HCT116 (cell line): ENCODE measurements at regions not wholly inside any gene's neighbourhood (a gene's known extent, or its start where the extent isn't known, plus 50 kb on each side); places are given as distances from the start of the nearest gene placed in this dataset.

Experiments
- ATAC-seq: fragments of 200-7000 bp; cut with Tn5 transposase; 2 replicates; pipeline ENCODE4 v1.9.1; 2020; ENCODE audit warnings: mild to moderate bottlenecking, moderate library complexity
- BruUV-seq: library from RNA; stranded (reverse); fragments of 400-500 nt; replicated peaks from 2 replicates; lab custom pipeline; 2021; lab: Mats Ljungman, UMichigan
- CTCF ChIA-PET: fragments of 300-600 bp; sonication (Branson Sonifier 250); formaldehyde crosslinking; loops from one replicate; lab custom pipeline; 2021; ENCODE audit warnings: antibody characterized with exemption; lab: Charles Lee
- POLR2A ChIA-PET: fragments of 300-600, 350-600 bp; sonication (Branson Sonifier 250); formaldehyde crosslinking; loops from one replicate; lab custom pipeline; 2021; ENCODE audit warnings: antibody characterized with exemption; lab: Charles Lee
- RAD21 ChIA-PET, 2 experiments: fragments of 300-600 bp; sonication (Branson Sonifier 250); formaldehyde crosslinking; loops; one replicate each; lab custom pipeline; 2023; ENCODE audit warnings: low total read pairs in 2 of 2; ENCODE audit not compliant: uncharacterized antibody in 2 of 2, unreplicated experiment in 2 of 2, low non-redundant PET in 1 of 2; lab: Charles Lee
- DNase-seq: peaks from one replicate; pipeline ENCODE4 v3.0.0-alpha.2; 2010; ENCODE audit warnings: low read depth, low spot score
- H2AFZ ChIP-seq: fragments of 200-600 bp; shearing (Covaris generic), sonication (generic); 2 replicates; pipeline ENCODE4 v1.6.1; 2017; ENCODE audit warnings: low read depth, mixed run types, mixed read lengths, antibody characterized with exemption, low read length; ENCODE audit not compliant: poor library complexity, severe bottlenecking
- H3K27ac ChIP-seq: 2 replicates; pipeline ENCODE4 v1.5.1; 2012; ENCODE audit warnings: low read depth, low read length
- H3K27me3 ChIP-seq: fragments of 200-600 bp; sonication (generic); 2 replicates; pipeline ENCODE4 v1.6.1; 2016; ENCODE audit warnings: mixed run types, low read length, mixed read lengths; ENCODE audit not compliant: insufficient read depth
- H3K36me3 ChIP-seq, 2 experiments: fragments of 200-500 bp in 1 of 2; fragments of 200-600 bp in 1 of 2; sonication (Bioruptor generic) in 1 of 2; sonication (generic) in 1 of 2; 2 replicates each; pipeline versions ENCODE4 v1.5.1 to v1.6.1; 2014 to 2016; ENCODE audit warnings: low read length in 2 of 2, inconsistent platforms in 1 of 2, mixed read lengths in 1 of 2, mixed run types in 1 of 2; ENCODE audit not compliant: insufficient read depth in 2 of 2, control insufficient read depth in 1 of 2
- H3K4me1 ChIP-seq, 2 experiments: fragments of 200-600 bp in 1 of 2; sonication (generic) in 1 of 2; 2 replicates each; pipeline versions ENCODE4 v1.5.1 to v1.6.1; 2012 to 2017; ENCODE audit warnings: low read length in 2 of 2, inconsistent platforms in 1 of 2, mild to moderate bottlenecking in 1 of 2, mixed read lengths in 1 of 2, mixed run types in 1 of 2, moderate library complexity in 1 of 2; ENCODE audit not compliant: insufficient read depth in 2 of 2, control insufficient read depth in 1 of 2
- H3K4me2 ChIP-seq: fragments of 200-600 bp; sonication (generic); 2 replicates; pipeline ENCODE4 v1.6.1; 2017; ENCODE audit warnings: mixed run types, low read length, mixed read lengths
- H3K4me3 ChIP-seq, 2 experiments: fragments of 200-600 bp in 1 of 2; sonication (generic) in 1 of 2; replicated peaks in 1 of 2; 2 replicates each; pipeline ENCODE4 v1.5.1; 2011 to 2016; ENCODE audit warnings: low read length in 2 of 2, control low read depth in 1 of 2, low read depth in 1 of 2, mild to moderate bottlenecking in 1 of 2, mixed read lengths in 1 of 2, mixed run types in 1 of 2
- H3K79me2 ChIP-seq: fragments of 200-600 bp; sonication (generic); 2 replicates; pipeline ENCODE4 v1.6.1; 2017; ENCODE audit warnings: mild to moderate bottlenecking, mixed run types, low read length, moderate library complexity, mixed read lengths; ENCODE audit not compliant: insufficient read depth
- H3K9ac ChIP-seq: fragments of 200-600 bp; sonication (generic); 2 replicates; pipeline ENCODE4 v1.6.1; 2016; ENCODE audit warnings: low read length, mixed read lengths
- H3K9me2 ChIP-seq: fragments of 200-600 bp; sonication (generic), shearing (Covaris generic); 2 replicates; pipeline ENCODE4 v1.6.1; 2017; ENCODE audit warnings: mixed run types, mild to moderate bottlenecking, moderate library complexity; ENCODE audit not compliant: insufficient read depth
- H3K9me3 ChIP-seq, 2 experiments: fragments of 200-500 bp in 1 of 2; fragments of 200-600 bp in 1 of 2; sonication (Bioruptor generic) in 1 of 2; sonication (generic) in 1 of 2; 2 replicates each; pipeline ENCODE4 v1.6.1; 2014 to 2017; ENCODE audit warnings: low read length in 2 of 2, mixed read lengths in 2 of 2, inconsistent platforms in 1 of 2, low read depth in 1 of 2, mild to moderate bottlenecking in 1 of 2, mixed run types in 1 of 2, moderate library complexity in 1 of 2; ENCODE audit not compliant: control insufficient read depth in 1 of 2, insufficient read depth in 1 of 2
- H4K20me1 ChIP-seq: fragments of 200-600 bp; sonication (generic), shearing (Covaris generic); 2 replicates; pipeline ENCODE4 v1.6.1; 2017; ENCODE audit warnings: mixed run types, mild to moderate bottlenecking, moderate library complexity; ENCODE audit not compliant: insufficient read depth
- CBX3 ChIP-seq: IDR thresholded peaks from 2 replicates; pipeline ENCODE4 v1.6.1; 2012; ENCODE audit warnings: low read depth
- CTCF ChIP-seq, 3 experiments: fragments of 200-600 bp in 1 of 3; sonication (generic) in 1 of 3; IDR thresholded peaks in 2 of 3; conservative IDR thresholded peaks in 1 of 3; 2 replicates each; pipeline ENCODE4 v1.5.1; 2012 to 2017; ENCODE audit warnings: low read depth in 2 of 3, low read length in 2 of 3, antibody characterized with exemption in 1 of 3, borderline replicate concordance in 1 of 3, control low read depth in 1 of 3, mild to moderate bottlenecking in 1 of 3, mixed read lengths in 1 of 3, mixed run types in 1 of 3, moderate library complexity in 1 of 3; ENCODE audit not compliant: insufficient read depth in 1 of 3
- ELF1 ChIP-seq: IDR thresholded peaks from 2 replicates; pipeline ENCODE4 v1.6.1; 2012; ENCODE audit warnings: low read depth, borderline replicate concordance
- EZH2 ChIP-seq: fragments of 200-600 bp; sonication (generic); IDR thresholded peaks from 2 replicates; pipeline ENCODE4 v1.6.1; 2017; ENCODE audit warnings: antibody characterized with exemption, mixed run types
- EZH2phosphoT487 ChIP-seq: fragments of 200-600 bp; IDR thresholded peaks from 2 replicates; pipeline ENCODE4 v1.6.1; 2018; ENCODE audit warnings: antibody characterized with exemption, borderline replicate concordance
- JUND ChIP-seq: IDR thresholded peaks from 2 replicates; pipeline ENCODE4 v1.6.1; 2012
- MAX ChIP-seq: IDR thresholded peaks from 2 replicates; pipeline ENCODE4 v1.6.1; 2012
- POLR2A ChIP-seq: IDR thresholded peaks from 2 replicates; pipeline ENCODE4 v1.7.0; 2011; ENCODE audit warnings: borderline replicate concordance; ENCODE audit not compliant: insufficient read depth, insufficient read length; ENCODE audit errors: extremely low read depth
- POLR2AphosphoS5 ChIP-seq: IDR thresholded peaks from 2 replicates; pipeline ENCODE4 v1.6.1; 2011; ENCODE audit warnings: mild to moderate bottlenecking, low read depth, low read length, moderate library complexity
- REST ChIP-seq: IDR thresholded peaks from 2 replicates; pipeline ENCODE4 v1.6.1; 2012; ENCODE audit warnings: low read depth
- SP1 ChIP-seq: IDR thresholded peaks from 2 replicates; pipeline ENCODE4 v1.6.1; 2012; ENCODE audit warnings: low read depth
- TCF7L2 ChIP-seq: IDR thresholded peaks from 2 replicates; pipeline ENCODE4 v1.7.0; 2011; ENCODE audit warnings: borderline replicate concordance, inconsistent platforms; ENCODE audit not compliant: insufficient read depth, insufficient read length; ENCODE audit errors: extremely low read depth
- YY1 ChIP-seq: IDR thresholded peaks from 2 replicates; pipeline ENCODE4 v1.6.1; 2011; ENCODE audit warnings: low read length, low read depth, moderate library complexity, mild to moderate bottlenecking; ENCODE audit not compliant: insufficient replicate concordance; ENCODE audit errors: extremely low read depth
- ZNF274 ChIP-seq: fragments of 200-500 bp; sonication (Bioruptor generic); IDR thresholded peaks from 2 replicates; pipeline ENCODE4 v1.6.1; 2014; ENCODE audit warnings: mild to moderate bottlenecking, low read depth, low read length, inconsistent platforms
- intact Hi-C: fragments of 100-400 bp; cut with micrococcal nuclease; formaldehyde crosslinking; loops from 2 replicates; pipeline ENCODE4 v1.10.0; 2022

- DNase-seq, result no peak
- no peak for ATAC-seq
- H3K4me2 ChIP-seq, result no peak overlapping the region
- ChIA-PET RAD21 (no interaction called here), CTCF (no interaction called here), POLR2A (no interaction called here)
- H2AFZ ChIP-seq, result no peak overlapping the region
- H3K4me1 ChIP-seq, result no peaks in the 10 kb centered on the region
- H3K27me3 ChIP-seq, result no peaks in the 10 kb centered on the region
- H3K9ac ChIP-seq, result no peak overlapping the region
- no peaks in the 10 kb centered on the region for H4K20me1 ChIP-seq
- H3K27ac ChIP-seq, result no peak overlapping the region
- no TSS peak for BruUV-seq
- H3K9me2 ChIP-seq, result no peaks in the 10 kb centered on the region; the same call in 1 of the 2 replicates
- no peaks in the 10 kb centered on the region for H3K9me3 ChIP-seq
- H3K36me3 ChIP-seq, result no peaks in the 10 kb centered on the region
- H3K79me2 ChIP-seq, result no peaks in the 10 kb centered on the region
- intact Hi-C loops, result no loop called here
- TF ChIP-seq YY1 (no peak), POLR2AphosphoS5 (no peak), CBX3 (no peak), CTCF (IDR thresholded peaks at IDR 0.05 in 2 of 3, conservative IDR thresholded peaks at IDR 0.05 in 1 of 3; ENCODE audit: borderline replicate concordance in 1 of 3, insufficient read depth in 1 of 3, low read depth in 2 of 3, low read length in 2 of 3) (no peak), EZH2 (no peak), TCF7L2 (no peak), JUND (no peak), EZH2phosphoT487 (no peak), ELF1 (no peak), SP1 (no peak), ZNF274 (no peak), REST (no peak), MAX (no peak), POLR2A (no peak)
- H3K4me3 ChIP-seq, result no peak overlapping the region
Observed at GRCh38 chr12:63084501-63084900, 66.5 kb downstream of the AVPR1A start.
